ENCODE measurements at regions not wholly inside any gene's neighbourhood (a gene's known extent, or its start where the extent isn't known, plus 50 kb on each side); places are given as distances from the start of the nearest gene placed in this dataset.

- TF ChIP-seq CTCF (IDR thresholded peaks at IDR 0.05): no peak
- no peak for TF ChIP-seq POLR2A (IDR thresholded peaks at IDR 0.05)
These were observed 184.3 kb upstream of the PPP2R3A start for GRCh38 chr3:135781026-135781815.
